ENCODE measurements at regions not wholly inside any gene's neighbourhood (a gene's known extent, or its start where the extent isn't known, plus 50 kb on each side); places are given as distances from the start of the nearest gene placed in this dataset.

DNA sequence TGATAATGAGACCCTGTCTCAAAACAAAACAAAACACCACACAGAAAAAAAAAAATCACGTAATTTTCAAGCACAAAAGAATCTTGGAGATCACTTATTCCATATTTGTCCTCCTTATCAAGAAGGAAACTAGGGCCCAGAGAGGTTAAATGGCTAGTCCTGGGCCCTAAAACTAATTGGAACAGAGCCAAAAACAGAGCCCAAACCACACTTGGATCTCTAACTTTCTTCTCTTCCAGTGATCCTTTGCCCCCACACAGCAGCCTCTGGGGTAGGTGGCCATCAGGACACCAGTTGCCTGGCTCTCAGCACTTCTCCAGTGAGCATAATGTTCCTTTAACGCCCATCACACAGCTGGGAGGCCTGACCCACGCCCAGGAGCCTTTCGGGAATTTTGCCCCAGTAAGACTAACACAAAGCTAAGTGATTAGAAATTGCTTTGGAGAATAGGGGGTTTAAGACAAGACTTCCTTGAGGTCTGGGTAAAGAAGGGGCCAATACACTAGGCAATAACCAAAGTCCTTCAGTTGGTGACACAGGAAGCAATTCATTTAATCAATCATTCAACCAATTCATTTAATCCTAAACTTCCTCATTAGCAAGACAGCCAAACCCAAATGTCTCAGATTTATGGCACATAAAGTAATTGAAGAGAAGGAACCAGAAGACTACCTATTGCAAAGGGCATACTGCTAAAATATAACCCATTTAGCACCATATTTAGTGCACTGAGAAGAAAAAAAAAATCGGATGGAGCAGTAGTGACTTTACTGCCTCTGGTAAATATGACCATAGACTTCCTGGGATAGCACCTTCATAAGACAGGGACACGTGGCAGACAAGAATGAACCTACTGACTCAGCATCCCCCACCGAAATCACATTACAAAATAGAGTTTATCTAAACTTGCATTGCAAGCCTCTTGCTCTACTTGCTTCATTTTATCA lies 77.8 kb downstream of the ZNF608 start:
- TF ChIP-seq, protein P1, sequence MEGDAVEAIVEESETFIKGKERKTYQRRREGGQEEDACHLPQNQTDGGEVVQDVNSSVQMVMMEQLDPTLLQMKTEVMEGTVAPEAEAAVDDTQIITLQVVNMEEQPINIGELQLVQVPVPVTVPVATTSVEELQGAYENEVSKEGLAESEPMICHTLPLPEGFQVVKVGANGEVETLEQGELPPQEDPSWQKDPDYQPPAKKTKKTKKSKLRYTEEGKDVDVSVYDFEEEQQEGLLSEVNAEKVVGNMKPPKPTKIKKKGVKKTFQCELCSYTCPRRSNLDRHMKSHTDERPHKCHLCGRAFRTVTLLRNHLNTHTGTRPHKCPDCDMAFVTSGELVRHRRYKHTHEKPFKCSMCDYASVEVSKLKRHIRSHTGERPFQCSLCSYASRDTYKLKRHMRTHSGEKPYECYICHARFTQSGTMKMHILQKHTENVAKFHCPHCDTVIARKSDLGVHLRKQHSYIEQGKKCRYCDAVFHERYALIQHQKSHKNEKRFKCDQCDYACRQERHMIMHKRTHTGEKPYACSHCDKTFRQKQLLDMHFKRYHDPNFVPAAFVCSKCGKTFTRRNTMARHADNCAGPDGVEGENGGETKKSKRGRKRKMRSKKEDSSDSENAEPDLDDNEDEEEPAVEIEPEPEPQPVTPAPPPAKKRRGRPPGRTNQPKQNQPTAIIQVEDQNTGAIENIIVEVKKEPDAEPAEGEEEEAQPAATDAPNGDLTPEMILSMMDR (IDR thresholded peaks at IDR 0.05), result no peak
- no peak for TF ChIP-seq ZFX (IDR thresholded peaks at IDR 0.05; ENCODE audit: borderline replicate concordance)

All from 22Rv1 (cell line).